Astrocyte (in vitro differentiated cells and primary cell): ENCODE measurements at regions not wholly inside any gene's neighbourhood (a gene's known extent, or its start where the extent isn't known, plus 50 kb on each side); places are given as distances from the start of the nearest gene placed in this dataset.
"Not testable (repeated sequence)": the region's sequence is repeated elsewhere in the genome, so short reads cannot be mapped to it uniquely, and the experiment has no call there.

Experiments
- CTCF ChIP-seq: IDR thresholded peaks from 2 replicates; pipeline ENCODE4 v1.5.1; 2011; ENCODE audit warnings: low read depth, mild to moderate bottlenecking, inconsistent platforms, low read length, moderate library complexity; ENCODE audit not compliant: insufficient read depth
- EZH2 ChIP-seq: IDR thresholded peaks from 2 replicates; pipeline ENCODE4 v1.6.1; 2012; ENCODE audit warnings: mild to moderate bottlenecking, low read length, inconsistent platforms; ENCODE audit not compliant: insufficient read depth

GRCh38 chr1:188182063-188182462 lies 1353.3 kb downstream of the PLA2G4A start:
- TF ChIP-seq CTCF, EZH2: not testable (repeated sequence)
